ENCODE measurements at regions not wholly inside any gene's neighbourhood (a gene's known extent, or its start where the extent isn't known, plus 50 kb on each side); places are given as distances from the start of the nearest gene placed in this dataset.

- no peak for DNase-seq
- no peak overlapping the region for H3K4me3 ChIP-seq (ENCODE audit: low read length)
Observed at GRCh38 chr3:176896165-176896564, 301.1 kb downstream of the TBL1XR1 start.

GRCh38 chr3:176879710-176880109, 317.6 kb downstream of the TBL1XR1 start:
- Histone ChIP-seq H2AFZ (ENCODE audit: low read length) (no peak overlapping the region), H3K36me3 (ENCODE audit: insufficient read depth, low read length) (no peaks in the 10 kb centered on the region)
- no peak for DNase-seq

More at GRCh38 chr3:176896165-176896564, 301.1 kb downstream of the TBL1XR1 start:
- no peak overlapping the region for H3K27ac ChIP-seq (ENCODE audit: low read length)
- H3K9me2 ChIP-seq (replicated peaks; ENCODE audit: insufficient read depth, low read length) = no peaks in the 10 kb centered on the region
- no peaks in the 10 kb centered on the region for H3K27me3 ChIP-seq (ENCODE audit: low read length)
- no peaks in the 10 kb centered on the region for H4K20me1 ChIP-seq (ENCODE audit: insufficient read depth, low read depth, low read length)
- no peaks in the 10 kb centered on the region for H3K36me3 ChIP-seq (ENCODE audit: insufficient read depth, low read length)
- no peak overlapping the region for H3K9ac ChIP-seq (ENCODE audit: low read length)
- H3K79me2 ChIP-seq (ENCODE audit: low read length) = no peaks in the 10 kb centered on the region
- no peak overlapping the region for H2AFZ ChIP-seq (ENCODE audit: low read length)
- H3K4me1 ChIP-seq (ENCODE audit: low read length) = no peaks in the 10 kb centered on the region
- H3K9me3 ChIP-seq (ENCODE audit: low read length) = no peaks in the 10 kb centered on the region
- H3K4me2 ChIP-seq (ENCODE audit: low read depth, low read length, poor library complexity, severe bottlenecking) = no peak overlapping the region

GRCh38 chr3:176873261-176873660, 324.0 kb downstream of the TBL1XR1 start:
- Histone ChIP-seq H3K36me3 (ENCODE audit: insufficient read depth, low read length) (no peaks in the 10 kb centered on the region), H3K4me2 (ENCODE audit: low read depth, low read length, poor library complexity, severe bottlenecking) (no peak overlapping the region), H3K4me1 (ENCODE audit: low read length) (no peaks in the 10 kb centered on the region), H3K9me3 (ENCODE audit: low read length) (no peaks in the 10 kb centered on the region; the same call in 1 of the 2 replicates), H3K9me2 (replicated peaks; ENCODE audit: insufficient read depth, low read length) (no peaks in the 10 kb centered on the region), H3K9ac (ENCODE audit: low read length) (no peak overlapping the region), H3K27me3 (ENCODE audit: low read length) (no peaks in the 10 kb centered on the region), H3K4me3 (ENCODE audit: low read length) (no peak overlapping the region), H2AFZ (ENCODE audit: low read length) (no peak overlapping the region), H3K79me2 (ENCODE audit: low read length) (no peaks in the 10 kb centered on the region), H3K27ac (ENCODE audit: low read length) (no peak overlapping the region), H4K20me1 (ENCODE audit: insufficient read depth, low read depth, low read length) (no peaks in the 10 kb centered on the region)
- DNase-seq = no peak

More at GRCh38 chr3:176879710-176880109, 317.6 kb downstream of the TBL1XR1 start:
- H3K4me3 ChIP-seq (ENCODE audit: low read length) = no peak overlapping the region
- H3K9me3 ChIP-seq (ENCODE audit: low read length) = no peaks in the 10 kb centered on the region
- no peaks in the 10 kb centered on the region; the same call in 1 of the 2 replicates for H3K9me2 ChIP-seq (replicated peaks; ENCODE audit: insufficient read depth, low read length)
- no peak overlapping the region for H3K27ac ChIP-seq (ENCODE audit: low read length)
- no peaks in the 10 kb centered on the region for H3K27me3 ChIP-seq (ENCODE audit: low read length)
- no peak overlapping the region for H3K9ac ChIP-seq (ENCODE audit: low read length)
- no peak overlapping the region for H3K4me2 ChIP-seq (ENCODE audit: low read depth, low read length, poor library complexity, severe bottlenecking)
- H4K20me1 ChIP-seq (ENCODE audit: insufficient read depth, low read depth, low read length) = no peaks in the 10 kb centered on the region
- H3K4me1 ChIP-seq (ENCODE audit: low read length) = no peaks in the 10 kb centered on the region
- no peaks in the 10 kb centered on the region for H3K79me2 ChIP-seq (ENCODE audit: low read length)

- Histone ChIP-seq H3K27ac (ENCODE audit: low read length) (no peak overlapping the region), H3K4me3 (ENCODE audit: low read length) (no peak overlapping the region), H3K4me2 (ENCODE audit: low read depth, low read length, poor library complexity, severe bottlenecking) (no peak overlapping the region), H2AFZ (ENCODE audit: low read length) (no peak overlapping the region), H3K9ac (ENCODE audit: low read length) (no peak overlapping the region), H3K79me2 (ENCODE audit: low read length) (no peaks in the 10 kb centered on the region), H4K20me1 (ENCODE audit: insufficient read depth, low read depth, low read length) (no peaks in the 10 kb centered on the region), H3K27me3 (ENCODE audit: low read length) (no peaks in the 10 kb centered on the region), H3K9me2 (replicated peaks; ENCODE audit: insufficient read depth, low read length) (no peaks in the 10 kb centered on the region), H3K36me3 (ENCODE audit: insufficient read depth, low read length) (no peaks in the 10 kb centered on the region), H3K4me1 (ENCODE audit: low read length) (no peaks in the 10 kb centered on the region), H3K9me3 (ENCODE audit: low read length) (no peaks in the 10 kb centered on the region; the same call in 1 of the 2 replicates)
- DNase-seq = peak; percentile 79
Observed at GRCh38 chr3:176872771-176873209, 324.5 kb downstream of the TBL1XR1 start.

- no peaks in the 10 kb centered on the region for H4K20me1 ChIP-seq (ENCODE audit: insufficient read depth, low read depth, low read length)
- DNase-seq = no peak
- no peak overlapping the region for H3K9ac ChIP-seq (ENCODE audit: low read length)
- H3K9me2 ChIP-seq (replicated peaks; ENCODE audit: insufficient read depth, low read length) = no peaks in the 10 kb centered on the region
- H3K4me2 ChIP-seq (ENCODE audit: low read depth, low read length, poor library complexity, severe bottlenecking) = no peak overlapping the region
- no peaks in the 10 kb centered on the region for H3K4me1 ChIP-seq (ENCODE audit: low read length)
- no peak overlapping the region for H3K27ac ChIP-seq (ENCODE audit: low read length)
- H3K79me2 ChIP-seq (ENCODE audit: low read length) = no peaks in the 10 kb centered on the region
- no peaks in the 10 kb centered on the region; the same call in 1 of the 2 replicates for H3K9me3 ChIP-seq (ENCODE audit: low read length)
- no peaks in the 10 kb centered on the region for H3K36me3 ChIP-seq (ENCODE audit: insufficient read depth, low read length)
- H3K27me3 ChIP-seq (ENCODE audit: low read length) = no peaks in the 10 kb centered on the region
- no peak overlapping the region for H3K4me3 ChIP-seq (ENCODE audit: low read length)
- no peak overlapping the region for H2AFZ ChIP-seq (ENCODE audit: low read length)
Observed at GRCh38 chr3:176870451-176870850, 326.8 kb downstream of the TBL1XR1 start.

- no peaks in the 10 kb centered on the region for H3K4me1 ChIP-seq (ENCODE audit: low read length)
- H3K4me3 ChIP-seq (ENCODE audit: low read length) = no peak overlapping the region
- H4K20me1 ChIP-seq (ENCODE audit: insufficient read depth, low read depth, low read length) = no peaks in the 10 kb centered on the region
- no peaks in the 10 kb centered on the region; the same call in 1 of the 2 replicates for H3K9me3 ChIP-seq (ENCODE audit: low read length)
- no peak for DNase-seq
- no peaks in the 10 kb centered on the region for H3K9me2 ChIP-seq (replicated peaks; ENCODE audit: insufficient read depth, low read length)
- H2AFZ ChIP-seq (ENCODE audit: low read length) = no peak overlapping the region
- no peaks in the 10 kb centered on the region for H3K36me3 ChIP-seq (ENCODE audit: insufficient read depth, low read length)
- H3K27me3 ChIP-seq (ENCODE audit: low read length) = no peaks in the 10 kb centered on the region
- no peaks in the 10 kb centered on the region for H3K79me2 ChIP-seq (ENCODE audit: low read length)
- H3K4me2 ChIP-seq (ENCODE audit: low read depth, low read length, poor library complexity, severe bottlenecking) = no peak overlapping the region
- H3K9ac ChIP-seq (ENCODE audit: low read length) = no peak overlapping the region
- no peak overlapping the region for H3K27ac ChIP-seq (ENCODE audit: low read length)
Observed at GRCh38 chr3:176867681-176868663, 329.3 kb downstream of the TBL1XR1 start.

- Histone ChIP-seq H3K27ac (ENCODE audit: low read length) (no peak overlapping the region), H3K36me3 (ENCODE audit: insufficient read depth, low read length) (no peaks in the 10 kb centered on the region), H3K4me2 (ENCODE audit: low read depth, low read length, poor library complexity, severe bottlenecking) (no peak overlapping the region), H3K9ac (ENCODE audit: low read length) (no peak overlapping the region), H3K9me3 (ENCODE audit: low read length) (no peaks in the 10 kb centered on the region), H3K9me2 (replicated peaks; ENCODE audit: insufficient read depth, low read length) (no peaks in the 10 kb centered on the region), H3K4me1 (ENCODE audit: low read length) (no peaks in the 10 kb centered on the region), H3K4me3 (ENCODE audit: low read length) (no peak overlapping the region), H3K27me3 (ENCODE audit: low read length) (no peaks in the 10 kb centered on the region), H3K79me2 (ENCODE audit: low read length) (no peaks in the 10 kb centered on the region), H2AFZ (ENCODE audit: low read length) (no peak overlapping the region), H4K20me1 (ENCODE audit: insufficient read depth, low read depth, low read length) (no peaks in the 10 kb centered on the region)
- DNase-seq = no peak
Observed at GRCh38 chr3:176861137-176861536, 336.1 kb downstream of the TBL1XR1 start.

- no peak for DNase-seq
- Histone ChIP-seq H4K20me1 (ENCODE audit: insufficient read depth, low read depth, low read length) (no peaks in the 10 kb centered on the region), H3K36me3 (ENCODE audit: insufficient read depth, low read length) (no peaks in the 10 kb centered on the region), H3K4me1 (ENCODE audit: low read length) (no peaks in the 10 kb centered on the region), H3K79me2 (ENCODE audit: low read length) (no peaks in the 10 kb centered on the region), H3K27ac (ENCODE audit: low read length) (no peak overlapping the region), H3K9ac (ENCODE audit: low read length) (no peak overlapping the region), H3K9me3 (ENCODE audit: low read length) (no peaks in the 10 kb centered on the region), H2AFZ (ENCODE audit: low read length) (no peak overlapping the region), H3K4me3 (ENCODE audit: low read length) (no peak overlapping the region), H3K9me2 (replicated peaks; ENCODE audit: insufficient read depth, low read length) (no peaks in the 10 kb centered on the region), H3K27me3 (ENCODE audit: low read length) (no peaks in the 10 kb centered on the region), H3K4me2 (ENCODE audit: low read depth, low read length, poor library complexity, severe bottlenecking) (no peak overlapping the region)
Observed at GRCh38 chr3:176856721-176857120, 340.6 kb downstream of the TBL1XR1 start.
